Heart right ventricle (tissue), 16 donors: ENCODE measurements at regions not wholly inside any gene's neighbourhood (a gene's known extent, or its start where the extent isn't known, plus 50 kb on each side); places are given as distances from the start of the nearest gene placed in this dataset.

Source experiments
- ATAC-seq, 8 donors: fragments of 200-7000 bp; cut with Tn5 transposase; one replicate each; pipeline ENCODE4 v1.9.1; 2020; ENCODE audit warnings: mild to moderate bottlenecking in 8 of 8, moderate library complexity in 8 of 8, moderate number of reproducible peaks in 1 of 8
- DNase-seq, 2 donors: peaks; one replicate each; pipeline ENCODE4 v3.0.0-alpha.2; 2020
- H3K27ac ChIP-seq, 10 donors: fragments of 200-600 bp; sonication (generic) in 2 of 10; one replicate each; pipeline versions ENCODE4 v1.5.0 to v1.8.0; 2020 to 2022; ENCODE audit warnings: mild to moderate bottlenecking in 3 of 10
- H3K27me3 ChIP-seq, 7 donors: fragments of 200-600 bp; one replicate each; pipeline ENCODE4 v1.8.0; 2021 to 2022; ENCODE audit warnings: mild to moderate bottlenecking in 2 of 7
- H3K36me3 ChIP-seq, 9 donors: fragments of 200-600 bp; sonication (generic) in 1 of 9; one replicate each; pipeline versions ENCODE4 v1.5.0 to v1.8.0; 2020 to 2022; ENCODE audit warnings: mild to moderate bottlenecking in 2 of 9
- H3K4me1 ChIP-seq, 9 donors: fragments of 200-600 bp; sonication (generic) in 1 of 9; one replicate each; pipeline versions ENCODE4 v1.5.0 to v1.8.0; 2020 to 2022; ENCODE audit warnings: mild to moderate bottlenecking in 4 of 9
- H3K4me3 ChIP-seq, 10 donors: fragments of 200-600 bp; sonication (generic) in 2 of 10; one replicate each; pipeline versions ENCODE4 v1.5.0 to v1.8.0; 2020 to 2022; ENCODE audit warnings: mild to moderate bottlenecking in 7 of 10, moderate library complexity in 2 of 10
- H3K9me3 ChIP-seq, 11 donors: fragments of 200-600 bp in 10 of 11; sonication (generic) in 2 of 11; one replicate each; pipeline versions ENCODE4 v1.5.0 to v1.8.0; 2013 to 2022; ENCODE audit warnings: mild to moderate bottlenecking in 2 of 11, control low read depth in 1 of 11, moderate library complexity in 1 of 11
- WGBS, 2 donors: extraction: QIAGEN DNeasy Blood & Tissue Kit; methylation state at CpG; one replicate each; pipeline ENCODE4 v1.1.7; 2013; ENCODE audit warnings: inconsistent platforms in 1 of 2; 5-methylcytosine and 5-hydroxymethylcytosine counted together
- intact Hi-C, 10 donors: fragments of 100-400 bp; cut with DNase I; formaldehyde crosslinking; loops; one replicate each; pipeline versions ENCODE4 v1.11.1 to v1.14.2; 2022
- TF ChIP-seq, protein P1 (sequence below), 9 donors: fragments of 200-600 bp; sonication (generic) in 2 of 9; IDR thresholded peaks; one replicate each; pipeline versions ENCODE4 v1.5.0 to v1.8.0; 2021 to 2022; ENCODE audit warnings: antibody characterized with exemption in 9 of 9, mild to moderate bottlenecking in 5 of 9, moderate library complexity in 1 of 9
- donor health status: Arrhythmogenic right ventricular cardiomyopathy.
- donor health status: ischemic (EF 13 %, LVEDD 7.1; RV severe dilation, severe dysfunction).
- donor health status: healthy with polysubstance abuse.
- donor health status: DM: no; HTN: yes; CAD: no.
- donor health status: DM: no; HTN: no; CAD: no.
- donor health status: ischemic (EF 25% LVEDD 6.9; RV normal size, moderate dysfunction).
- donor health status: ischemic (EF 25% LVEDD 5.7; RV mildly dilated, moderate dysfunction).
- donor health status: healthy.
- donor health status: DM: yes; HTN: yes; CAD: no.
- donor health status: Ischemic cardiomyopathy.
- donor health status: ischemic (EF 35%, LVEDD 5.7; RV mildly dilated, moderate dysfunction).
- donor health status: nonischemic (EF 11% LVEDD 7.7; RV severe dilation, severe dysfunction).
- donor health status: DM: yes; HTN: yes; CAD: no.
- donor health status: PGD.
- donor health status: ischemic (EF 29% LVEDD 5.4; RV normal size, mild dysfunction).
- donor health status: nonischemic (EF 23%, LVEDD 6.1; RV moderate dilation, normal function).

DNA sequence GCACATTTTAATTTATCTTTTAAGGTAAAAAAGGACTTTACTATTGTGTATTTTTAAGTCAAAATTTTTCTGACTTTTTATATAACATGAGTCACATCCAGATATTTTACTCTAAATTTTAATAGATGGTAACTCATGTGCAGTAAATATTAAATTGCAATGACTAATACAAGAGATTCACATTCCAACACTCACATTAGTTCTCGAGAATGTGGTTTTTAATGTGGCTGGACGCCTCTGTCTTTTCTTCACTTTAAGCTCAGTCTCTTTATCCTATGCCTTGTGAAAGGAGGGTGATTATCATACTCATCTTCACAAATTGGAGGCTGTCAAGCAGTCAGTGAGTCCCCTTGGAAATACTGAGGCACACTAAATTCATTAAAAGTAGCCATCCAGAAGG is 315.6 kb downstream of the HS3ST3B1 start:
- Histone ChIP-seq H3K4me1 (no peaks in the 10 kb centered on the region), H3K36me3 (no peaks in the 10 kb centered on the region), H3K27ac (no peak overlapping the region), H3K4me3 (no peak overlapping the region), H3K27me3 (peaks cover 0 to 5% (median 0%) of the 10 kb centered on the region in 7 donors), H3K9me3 (peaks cover 0 to 4% (median 0%) of the 10 kb centered on the region in 11 donors)
- no peak for DNase-seq
- intact Hi-C loops = no loop called here
- ATAC-seq = no peak
- WGBS, 2 donors = 85 to 86% methylated on average over 2 of the region's 2 CpGs
- TF ChIP-seq, protein P1, sequence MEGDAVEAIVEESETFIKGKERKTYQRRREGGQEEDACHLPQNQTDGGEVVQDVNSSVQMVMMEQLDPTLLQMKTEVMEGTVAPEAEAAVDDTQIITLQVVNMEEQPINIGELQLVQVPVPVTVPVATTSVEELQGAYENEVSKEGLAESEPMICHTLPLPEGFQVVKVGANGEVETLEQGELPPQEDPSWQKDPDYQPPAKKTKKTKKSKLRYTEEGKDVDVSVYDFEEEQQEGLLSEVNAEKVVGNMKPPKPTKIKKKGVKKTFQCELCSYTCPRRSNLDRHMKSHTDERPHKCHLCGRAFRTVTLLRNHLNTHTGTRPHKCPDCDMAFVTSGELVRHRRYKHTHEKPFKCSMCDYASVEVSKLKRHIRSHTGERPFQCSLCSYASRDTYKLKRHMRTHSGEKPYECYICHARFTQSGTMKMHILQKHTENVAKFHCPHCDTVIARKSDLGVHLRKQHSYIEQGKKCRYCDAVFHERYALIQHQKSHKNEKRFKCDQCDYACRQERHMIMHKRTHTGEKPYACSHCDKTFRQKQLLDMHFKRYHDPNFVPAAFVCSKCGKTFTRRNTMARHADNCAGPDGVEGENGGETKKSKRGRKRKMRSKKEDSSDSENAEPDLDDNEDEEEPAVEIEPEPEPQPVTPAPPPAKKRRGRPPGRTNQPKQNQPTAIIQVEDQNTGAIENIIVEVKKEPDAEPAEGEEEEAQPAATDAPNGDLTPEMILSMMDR (IDR thresholded peaks at IDR 0.05) = no peak

DNA sequence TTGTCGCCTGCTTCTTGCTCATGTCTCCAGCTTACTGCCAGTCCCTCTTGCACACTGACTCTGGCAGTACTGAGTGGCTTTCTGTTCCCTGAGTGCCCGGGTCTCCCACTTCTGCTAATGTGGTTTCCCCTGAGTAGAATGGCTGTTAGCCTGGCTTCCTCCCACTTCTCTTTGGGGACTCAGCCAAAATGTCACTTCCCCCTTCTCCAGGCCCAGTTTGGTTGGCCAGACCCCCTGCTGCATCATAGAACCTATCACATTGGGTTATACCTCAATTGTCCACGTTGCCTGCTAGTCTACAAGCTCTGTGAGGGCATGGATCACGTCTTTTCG is 304.4 kb downstream of the HS3ST3B1 start:
- Histone ChIP-seq H3K4me3 (peak overlapping the region in 1 of 10 donors; percentile 16), H3K9me3 (peaks cover 0 to 6% (median 0%) of the 10 kb centered on the region in 11 donors), H3K36me3 (no peaks in the 10 kb centered on the region), H3K4me1 (peaks cover 0 to 8% (median 0%) of the 10 kb centered on the region in 9 donors), H3K27me3 (no peaks in the 10 kb centered on the region), H3K27ac (peak overlapping the region in 1 of 10 donors; percentile 71)
- DNase-seq (peak; percentile 13 to 30), ATAC-seq (peak in 7 of 8 donors; percentile 41 to 84 (median 69))
- WGBS, 2 donors = 75 to 76% methylated on average over 5 of the region's 5 CpGs
- intact Hi-C loops = no loop called here
- TF ChIP-seq, protein P1 (IDR thresholded peaks at IDR 0.05) = no peak

DNA sequence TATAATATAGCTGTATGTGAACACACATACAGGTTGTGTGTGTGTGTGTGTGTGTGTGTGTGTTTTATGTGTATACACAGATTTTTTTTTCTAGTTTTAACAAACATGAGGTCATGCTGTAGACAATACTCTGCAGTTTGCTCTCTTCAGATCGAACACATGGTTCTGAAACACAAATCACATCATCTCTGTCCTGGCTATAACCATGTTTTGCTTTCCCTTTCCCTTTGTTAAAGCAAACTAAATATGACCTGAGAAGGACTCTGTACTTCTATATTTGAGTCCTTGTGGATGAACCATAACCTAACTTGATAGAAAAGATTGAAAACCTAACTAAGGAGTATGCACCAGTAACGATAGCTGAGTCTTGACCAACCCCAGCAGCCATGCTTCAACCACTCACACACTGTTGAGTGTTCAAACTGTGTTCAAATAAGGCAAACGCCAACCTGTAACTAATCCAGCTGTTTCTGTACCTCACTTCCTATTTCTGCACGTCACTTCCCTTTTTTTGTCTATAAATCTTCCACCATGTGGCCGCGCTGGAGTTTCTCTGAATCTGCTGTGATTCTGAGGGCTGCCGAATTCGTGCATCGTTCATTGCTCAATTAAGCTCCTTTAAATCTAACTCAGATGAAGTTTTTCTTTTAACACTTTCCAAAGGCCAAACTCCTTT is 303.8 kb downstream of the HS3ST3B1 start:
- TF ChIP-seq, protein P1 (IDR thresholded peaks at IDR 0.05) = no peak
- DNase-seq = no peak
- peak in 2 of 8 donors; percentile 24 to 63 for ATAC-seq
- H3K4me3 ChIP-seq = peak overlapping the region in 1 of 10 donors; percentile 16
- peaks cover 0 to 6% (median 0%) of the 10 kb centered on the region in 11 donors for H3K9me3 ChIP-seq
- H3K4me1 ChIP-seq = peaks cover 0 to 8% (median 0%) of the 10 kb centered on the region in 9 donors
- H3K36me3 ChIP-seq = no peaks in the 10 kb centered on the region
- H3K27ac ChIP-seq = peak overlapping the region in 1 of 10 donors; percentile 71
- intact Hi-C loops = no loop called here
- WGBS, 2 donors = 79% methylated on average over 9 of the region's 9 CpGs
- no peaks in the 10 kb centered on the region for H3K27me3 ChIP-seq

DNA sequence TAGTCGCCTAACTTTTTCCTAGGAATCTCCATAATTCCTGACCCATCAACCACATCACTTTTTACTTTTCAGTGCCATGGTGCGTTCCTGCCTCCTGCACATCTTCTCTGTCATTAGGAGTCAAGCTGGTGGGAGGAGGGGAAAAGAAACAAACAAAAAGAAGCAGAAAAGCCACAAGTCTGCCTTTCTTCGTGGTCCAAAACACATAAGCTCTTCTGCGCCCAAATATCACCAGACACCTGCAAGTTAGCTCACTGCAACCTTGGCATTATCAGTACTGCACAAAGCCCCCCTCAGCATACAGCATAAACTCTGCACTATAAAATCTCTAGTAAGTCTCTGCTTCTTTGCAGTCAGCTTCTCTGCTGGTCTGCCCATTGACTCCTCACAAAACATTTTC is 295.3 kb downstream of the HS3ST3B1 start:
- Histone ChIP-seq H3K36me3 (no peaks in the 10 kb centered on the region), H3K4me3 (no peak overlapping the region), H3K9me3 (no peaks in the 10 kb centered on the region), H3K27ac (no peak overlapping the region), H3K27me3 (peaks cover 0 to 26% (median 8%) of the 10 kb centered on the region in 7 donors), H3K4me1 (no peaks in the 10 kb centered on the region)
- no peak for DNase-seq
- 80 to 83% methylated on average over 4 of the region's 4 CpGs for WGBS, 2 donors
- ATAC-seq = no peak
- intact Hi-C loops = no loop called here
- TF ChIP-seq, protein P1 (IDR thresholded peaks at IDR 0.05) = no peak
